DMS114 treated with DMSO at 0.1 percent for 48 hours (cell line): ENCODE measurements at regions not wholly inside any gene's neighbourhood (a gene's known extent, or its start where the extent isn't known, plus 50 kb on each side); places are given as distances from the start of the nearest gene placed in this dataset.
"Not testable (repeated sequence)": the region's sequence is repeated elsewhere in the genome, so short reads cannot be mapped to it uniquely, and the experiment has no call there.

Source experiments
- DNase-seq: peaks from one replicate; lab custom pipeline; 2025; ENCODE audit not compliant: unreplicated experiment; lab: John Stamatoyannopoulos, UW

GRCh38 chr6:6724539-6725467, 136.3 kb downstream of the LY86 start:
- DNase-seq: peak; percentile 66

- no peak for DNase-seq
Observed at GRCh38 chr6:6725468-6726209, 137.1 kb downstream of the LY86 start.

GRCh38 chr6:6728169-6728941, 139.8 kb downstream of the LY86 start:
- no peak for DNase-seq

- DNase-seq: no peak
Observed at GRCh38 chr6:6729971-6730370, 141.5 kb downstream of the LY86 start.

GRCh38 chr6:6730831-6731230, 142.3 kb downstream of the LY86 start:
- no peak for DNase-seq

- DNase-seq: no peak
Observed at GRCh38 chr6:6734479-6735465, 146.3 kb downstream of the LY86 start.

- DNase-seq: peak; percentile 17
Observed at GRCh38 chr6:6736791-6737654, 148.5 kb downstream of the LY86 start.

GRCh38 chr6:6737671-6738070, 149.2 kb downstream of the LY86 start:
- DNase-seq: no peak

GRCh38 chr6:6738108-6738507, 149.6 kb downstream of the LY86 start:
- no peak for DNase-seq

- DNase-seq: no peak
Observed at GRCh38 chr6:6738922-6739716, 150.6 kb downstream of the LY86 start.

GRCh38 chr6:6740595-6740994, 152.1 kb downstream of the LY86 start:
- no peak for DNase-seq

- no peak for DNase-seq
Observed at GRCh38 chr6:6741264-6741663, 152.7 kb downstream of the LY86 start.

- no peak for DNase-seq
Observed at GRCh38 chr6:6742535-6742934, 154.0 kb downstream of the LY86 start.

- DNase-seq: no peak
Observed at GRCh38 chr6:6744551-6744950, 156.0 kb downstream of the LY86 start.

GRCh38 chr6:6745637-6746332, 157.3 kb downstream of the LY86 start:
- DNase-seq: not testable (repeated sequence)

GRCh38 chr6:6746333-6746969, 157.9 kb downstream of the LY86 start:
- no peak for DNase-seq

GRCh38 chr6:6746970-6747338, 158.4 kb downstream of the LY86 start:
- DNase-seq: no peak
